NCI-H2029 treated with DMSO at 0.1 percent for 48 hours (cell line): ENCODE measurements at regions not wholly inside any gene's neighbourhood (a gene's known extent, or its start where the extent isn't known, plus 50 kb on each side); places are given as distances from the start of the nearest gene placed in this dataset.

ENCODE experiments used
- DNase-seq: peaks from one replicate; lab custom pipeline; 2025; lab: John Stamatoyannopoulos, UW

- DNase-seq = no peak
Observed at GRCh38 chr7:130966246-130967009, 232.4 kb upstream of the KLF14 start.

GRCh38 chr7:130970196-130970595 lies 236.2 kb upstream of the KLF14 start:
- no peak for DNase-seq

- DNase-seq = no peak
Observed at GRCh38 chr7:130970696-130971095, 236.7 kb upstream of the KLF14 start.

GRCh38 chr7:130971297-130971696 lies 237.3 kb upstream of the KLF14 start:
- DNase-seq = no peak

GRCh38 chr7:130972201-130972600 lies 238.2 kb upstream of the KLF14 start:
- no peak for DNase-seq

- no peak for DNase-seq
Observed at GRCh38 chr7:130973637-130974036, 239.6 kb upstream of the KLF14 start.

GRCh38 chr7:130974169-130974568 lies 240.2 kb upstream of the KLF14 start:
- no peak for DNase-seq

- DNase-seq = no peak
Observed at GRCh38 chr7:130974794-130975193, 240.8 kb upstream of the KLF14 start.

- DNase-seq = no peak
Observed at GRCh38 chr7:130975731-130976130, 241.7 kb upstream of the KLF14 start.

GRCh38 chr7:130982160-130982638 lies 248.2 kb upstream of the KLF14 start:
- DNase-seq = peak; percentile 61

GRCh38 chr7:130982651-130983050 lies 248.6 kb upstream of the KLF14 start:
- no peak for DNase-seq

- DNase-seq = no peak
Observed at GRCh38 chr7:130985361-130985760, 251.4 kb upstream of the KLF14 start.

GRCh38 chr7:130986261-130986690 lies 252.3 kb upstream of the KLF14 start:
- no peak for DNase-seq

- no peak for DNase-seq
Observed at GRCh38 chr7:130987092-130987491, 253.1 kb upstream of the KLF14 start.

- DNase-seq = no peak
Observed at GRCh38 chr7:130988443-130988842, 254.4 kb upstream of the KLF14 start.

- no peak for DNase-seq
Observed at GRCh38 chr7:130989101-130989795, 255.2 kb upstream of the KLF14 start.

- DNase-seq = no peak
Observed at GRCh38 chr7:130990178-130990832, 256.3 kb upstream of the KLF14 start.

- no peak for DNase-seq
Observed at GRCh38 chr7:130993671-130994365, 259.8 kb upstream of the KLF14 start.

- no peak for DNase-seq
Observed at GRCh38 chr7:130994378-130995115, 260.5 kb upstream of the KLF14 start.

GRCh38 chr7:130995252-130996081 lies 261.5 kb upstream of the KLF14 start:
- DNase-seq = no peak
